Prostate gland (tissue), 2 donors: ENCODE measurements at regions not wholly inside any gene's neighbourhood (a gene's known extent, or its start where the extent isn't known, plus 50 kb on each side); places are given as distances from the start of the nearest gene placed in this dataset.

Experiments
- CTCF ChIP-seq, 4 experiments: fragments of 200-600 bp in 2 of 4; fragments of 450-650 bp in 2 of 4; sonication (generic) in 2 of 4; IDR thresholded peaks; 1 replicate in 3 of 4; 2 replicates in 1 of 4; pipeline ENCODE4 v1.5.1; 2016 to 2019; ENCODE audit warnings: antibody characterized with exemption in 4 of 4, mild to moderate bottlenecking in 2 of 4, moderate library complexity in 2 of 4
- POLR2A ChIP-seq: fragments of 450-650 bp; IDR thresholded peaks from one replicate; pipeline ENCODE4 v1.6.1; 2016; ENCODE audit warnings: antibody characterized with exemption, mild to moderate bottlenecking
- POLR2AphosphoS5 ChIP-seq: sonication (generic); formaldehyde crosslinking; IDR thresholded peaks from one replicate; pipeline ENCODE4 v1.6.1; 2017; ENCODE audit warnings: antibody characterized with exemption

- no peak for TF ChIP-seq CTCF (IDR thresholded peaks at IDR 0.05)
- TF ChIP-seq POLR2AphosphoS5, result no peak
- no peak for TF ChIP-seq POLR2A
Observed at GRCh38 chr20:60219984-60220562, 261.9 kb downstream of the CDH26 start.
